HCT116 (cell line): ENCODE measurements at regions not wholly inside any gene's neighbourhood (a gene's known extent, or its start where the extent isn't known, plus 50 kb on each side); places are given as distances from the start of the nearest gene placed in this dataset.
"Not testable (repeated sequence)": the region's sequence is repeated elsewhere in the genome, so short reads cannot be mapped to it uniquely, and the experiment has no call there.

Experiments
- ATAC-seq: fragments of 200-7000 bp; cut with Tn5 transposase; 2 replicates; pipeline ENCODE4 v1.9.1; 2020; ENCODE audit warnings: mild to moderate bottlenecking, moderate library complexity
- BruUV-seq: library from RNA; stranded (reverse); fragments of 400-500 nt; replicated peaks from 2 replicates; lab custom pipeline; 2021; lab: Mats Ljungman, UMichigan
- CTCF ChIA-PET: fragments of 300-600 bp; sonication (Branson Sonifier 250); formaldehyde crosslinking; loops from one replicate; lab custom pipeline; 2021; ENCODE audit warnings: antibody characterized with exemption; lab: Charles Lee
- POLR2A ChIA-PET: fragments of 300-600, 350-600 bp; sonication (Branson Sonifier 250); formaldehyde crosslinking; loops from one replicate; lab custom pipeline; 2021; ENCODE audit warnings: antibody characterized with exemption; lab: Charles Lee
- RAD21 ChIA-PET, 2 experiments: fragments of 300-600 bp; sonication (Branson Sonifier 250); formaldehyde crosslinking; loops; one replicate each; lab custom pipeline; 2023; ENCODE audit warnings: low total read pairs in 2 of 2; ENCODE audit not compliant: uncharacterized antibody in 2 of 2, unreplicated experiment in 2 of 2, low non-redundant PET in 1 of 2; lab: Charles Lee
- DNase-seq: peaks from one replicate; pipeline ENCODE4 v3.0.0-alpha.2; 2010; ENCODE audit warnings: low read depth, low spot score
- H2AFZ ChIP-seq: fragments of 200-600 bp; shearing (Covaris generic), sonication (generic); 2 replicates; pipeline ENCODE4 v1.6.1; 2017; ENCODE audit warnings: low read depth, mixed run types, mixed read lengths, antibody characterized with exemption, low read length; ENCODE audit not compliant: poor library complexity, severe bottlenecking
- H3K27ac ChIP-seq: 2 replicates; pipeline ENCODE4 v1.5.1; 2012; ENCODE audit warnings: low read depth, low read length
- H3K27me3 ChIP-seq: fragments of 200-600 bp; sonication (generic); 2 replicates; pipeline ENCODE4 v1.6.1; 2016; ENCODE audit warnings: mixed run types, low read length, mixed read lengths; ENCODE audit not compliant: insufficient read depth
- H3K36me3 ChIP-seq, 2 experiments: fragments of 200-500 bp in 1 of 2; fragments of 200-600 bp in 1 of 2; sonication (Bioruptor generic) in 1 of 2; sonication (generic) in 1 of 2; 2 replicates each; pipeline versions ENCODE4 v1.5.1 to v1.6.1; 2014 to 2016; ENCODE audit warnings: low read length in 2 of 2, inconsistent platforms in 1 of 2, mixed read lengths in 1 of 2, mixed run types in 1 of 2; ENCODE audit not compliant: insufficient read depth in 2 of 2, control insufficient read depth in 1 of 2
- H3K4me1 ChIP-seq, 2 experiments: fragments of 200-600 bp in 1 of 2; sonication (generic) in 1 of 2; 2 replicates each; pipeline versions ENCODE4 v1.5.1 to v1.6.1; 2012 to 2017; ENCODE audit warnings: low read length in 2 of 2, inconsistent platforms in 1 of 2, mild to moderate bottlenecking in 1 of 2, mixed read lengths in 1 of 2, mixed run types in 1 of 2, moderate library complexity in 1 of 2; ENCODE audit not compliant: insufficient read depth in 2 of 2, control insufficient read depth in 1 of 2
- H3K4me2 ChIP-seq: fragments of 200-600 bp; sonication (generic); 2 replicates; pipeline ENCODE4 v1.6.1; 2017; ENCODE audit warnings: mixed run types, low read length, mixed read lengths
- H3K4me3 ChIP-seq, 2 experiments: fragments of 200-600 bp in 1 of 2; sonication (generic) in 1 of 2; replicated peaks in 1 of 2; 2 replicates each; pipeline ENCODE4 v1.5.1; 2011 to 2016; ENCODE audit warnings: low read length in 2 of 2, control low read depth in 1 of 2, low read depth in 1 of 2, mild to moderate bottlenecking in 1 of 2, mixed read lengths in 1 of 2, mixed run types in 1 of 2
- H3K79me2 ChIP-seq: fragments of 200-600 bp; sonication (generic); 2 replicates; pipeline ENCODE4 v1.6.1; 2017; ENCODE audit warnings: mild to moderate bottlenecking, mixed run types, low read length, moderate library complexity, mixed read lengths; ENCODE audit not compliant: insufficient read depth
- H3K9ac ChIP-seq: fragments of 200-600 bp; sonication (generic); 2 replicates; pipeline ENCODE4 v1.6.1; 2016; ENCODE audit warnings: low read length, mixed read lengths
- H3K9me2 ChIP-seq: fragments of 200-600 bp; sonication (generic), shearing (Covaris generic); 2 replicates; pipeline ENCODE4 v1.6.1; 2017; ENCODE audit warnings: mixed run types, mild to moderate bottlenecking, moderate library complexity; ENCODE audit not compliant: insufficient read depth
- H3K9me3 ChIP-seq, 2 experiments: fragments of 200-500 bp in 1 of 2; fragments of 200-600 bp in 1 of 2; sonication (Bioruptor generic) in 1 of 2; sonication (generic) in 1 of 2; 2 replicates each; pipeline ENCODE4 v1.6.1; 2014 to 2017; ENCODE audit warnings: low read length in 2 of 2, mixed read lengths in 2 of 2, inconsistent platforms in 1 of 2, low read depth in 1 of 2, mild to moderate bottlenecking in 1 of 2, mixed run types in 1 of 2, moderate library complexity in 1 of 2; ENCODE audit not compliant: control insufficient read depth in 1 of 2, insufficient read depth in 1 of 2
- H4K20me1 ChIP-seq: fragments of 200-600 bp; sonication (generic), shearing (Covaris generic); 2 replicates; pipeline ENCODE4 v1.6.1; 2017; ENCODE audit warnings: mixed run types, mild to moderate bottlenecking, moderate library complexity; ENCODE audit not compliant: insufficient read depth
- CEBPB ChIP-seq: IDR thresholded peaks from 2 replicates; pipeline ENCODE4 v1.6.1; 2012; ENCODE audit warnings: low read depth
- CTCF ChIP-seq, 3 experiments: fragments of 200-600 bp in 1 of 3; sonication (generic) in 1 of 3; IDR thresholded peaks in 2 of 3; conservative IDR thresholded peaks in 1 of 3; 2 replicates each; pipeline ENCODE4 v1.5.1; 2012 to 2017; ENCODE audit warnings: low read depth in 2 of 3, low read length in 2 of 3, antibody characterized with exemption in 1 of 3, borderline replicate concordance in 1 of 3, control low read depth in 1 of 3, mild to moderate bottlenecking in 1 of 3, mixed read lengths in 1 of 3, mixed run types in 1 of 3, moderate library complexity in 1 of 3; ENCODE audit not compliant: insufficient read depth in 1 of 3
- EGR1 ChIP-seq: IDR thresholded peaks from 2 replicates; pipeline ENCODE4 v1.6.1; 2012; ENCODE audit warnings: low read depth
- ELF1 ChIP-seq: IDR thresholded peaks from 2 replicates; pipeline ENCODE4 v1.6.1; 2012; ENCODE audit warnings: low read depth, borderline replicate concordance
- EZH2phosphoT487 ChIP-seq: fragments of 200-600 bp; IDR thresholded peaks from 2 replicates; pipeline ENCODE4 v1.6.1; 2018; ENCODE audit warnings: antibody characterized with exemption, borderline replicate concordance
- FOSL1 ChIP-seq: IDR thresholded peaks from 2 replicates; pipeline ENCODE4 v1.6.1; 2012; ENCODE audit warnings: low read depth
- JUND ChIP-seq: IDR thresholded peaks from 2 replicates; pipeline ENCODE4 v1.6.1; 2012
- POLR2AphosphoS5 ChIP-seq: IDR thresholded peaks from 2 replicates; pipeline ENCODE4 v1.6.1; 2011; ENCODE audit warnings: mild to moderate bottlenecking, low read depth, low read length, moderate library complexity
- RAD21 ChIP-seq: IDR thresholded peaks from 2 replicates; pipeline ENCODE4 v1.6.1; 2012; ENCODE audit warnings: low read depth, mild to moderate bottlenecking
- SIN3A ChIP-seq: IDR thresholded peaks from 2 replicates; pipeline ENCODE4 v1.6.1; 2012; ENCODE audit warnings: low read depth
- TCF7L2 ChIP-seq: IDR thresholded peaks from 2 replicates; pipeline ENCODE4 v1.7.0; 2011; ENCODE audit warnings: borderline replicate concordance, inconsistent platforms; ENCODE audit not compliant: insufficient read depth, insufficient read length; ENCODE audit errors: extremely low read depth
- YY1 ChIP-seq: IDR thresholded peaks from 2 replicates; pipeline ENCODE4 v1.6.1; 2011; ENCODE audit warnings: low read length, low read depth, moderate library complexity, mild to moderate bottlenecking; ENCODE audit not compliant: insufficient replicate concordance; ENCODE audit errors: extremely low read depth
- ZFX ChIP-seq: fragments of 450-650 bp; IDR thresholded peaks from 2 replicates; pipeline ENCODE4 v1.6.1; 2017
- ZNF274 ChIP-seq: fragments of 200-500 bp; sonication (Bioruptor generic); IDR thresholded peaks from 2 replicates; pipeline ENCODE4 v1.6.1; 2014; ENCODE audit warnings: mild to moderate bottlenecking, low read depth, low read length, inconsistent platforms
- intact Hi-C: fragments of 100-400 bp; cut with micrococcal nuclease; formaldehyde crosslinking; loops from 2 replicates; pipeline ENCODE4 v1.10.0; 2022

GRCh38 chrX:65420154-65420553 lies 114.4 kb downstream of the LAS1L start:
- BruUV-seq = no TSS peak

GRCh38 chrX:65407662-65408061 lies 126.9 kb downstream of the LAS1L start:
- ATAC-seq, BruUV-seq, H4K20me1 ChIP-seq, H3K4me3 ChIP-seq, POLR2A ChIA-PET, H3K79me2 ChIP-seq, H3K9ac ChIP-seq, H2AFZ ChIP-seq, H3K9me2 ChIP-seq, RAD21 ChIA-PET, DNase-seq, CTCF ChIA-PET, H3K4me1 ChIP-seq, H3K27me3 ChIP-seq, H3K36me3 ChIP-seq, H3K27ac ChIP-seq, intact Hi-C loops, H3K9me3 ChIP-seq, H3K4me2 ChIP-seq: not testable (repeated sequence)

More at GRCh38 chrX:65420154-65420553, 114.4 kb downstream of the LAS1L start:
- ChIA-PET CTCF (no interaction called here), RAD21 (no interaction called here), POLR2A (no interaction called here)
- Histone ChIP-seq H3K4me2 (no peak overlapping the region), H3K27me3 (no peaks in the 10 kb centered on the region), H3K4me1 (no peaks in the 10 kb centered on the region), H3K9me3 (no peaks in the 10 kb centered on the region), H4K20me1 (no peaks in the 10 kb centered on the region), H3K79me2 (no peaks in the 10 kb centered on the region), H3K36me3 (no peaks in the 10 kb centered on the region), H3K4me3 (no peak overlapping the region), H3K27ac (no peak overlapping the region), H2AFZ (no peak overlapping the region), H3K9me2 (no peaks in the 10 kb centered on the region), H3K9ac (no peak overlapping the region)
- ATAC-seq (no peak), DNase-seq (no peak)
- intact Hi-C loops = no loop called here
- TF ChIP-seq CEBPB = no peak
- no peak for TF ChIP-seq POLR2AphosphoS5
- no peak for TF ChIP-seq FOSL1
- no peak for TF ChIP-seq RAD21
- TF ChIP-seq EZH2phosphoT487 = no peak
- TF ChIP-seq JUND = no peak
- TF ChIP-seq CTCF (IDR thresholded peaks at IDR 0.05 in 2 of 3, conservative IDR thresholded peaks at IDR 0.05 in 1 of 3; ENCODE audit: borderline replicate concordance in 1 of 3, insufficient read depth in 1 of 3, low read depth in 2 of 3, low read length in 2 of 3) = no peak
- TF ChIP-seq TCF7L2 = no peak
- TF ChIP-seq ZNF274 = no peak
- no peak for TF ChIP-seq YY1
- TF ChIP-seq ZFX = no peak
- no peak for TF ChIP-seq ELF1
- no peak for TF ChIP-seq EGR1
- TF ChIP-seq SIN3A = no peak
